TTC549 (cell line): ENCODE measurements at regions not wholly inside any gene's neighbourhood (a gene's known extent, or its start where the extent isn't known, plus 50 kb on each side); places are given as distances from the start of the nearest gene placed in this dataset.
"Not testable (repeated sequence)": the region's sequence is repeated elsewhere in the genome, so short reads cannot be mapped to it uniquely, and the experiment has no call there.

ENCODE experiments used
- FAIRE-seq: peaks from 2 replicates; lab custom pipeline; 2012; peaks lifted over from hg19 to GRCh38; lab: Jason Lieb, UNC

DNA sequence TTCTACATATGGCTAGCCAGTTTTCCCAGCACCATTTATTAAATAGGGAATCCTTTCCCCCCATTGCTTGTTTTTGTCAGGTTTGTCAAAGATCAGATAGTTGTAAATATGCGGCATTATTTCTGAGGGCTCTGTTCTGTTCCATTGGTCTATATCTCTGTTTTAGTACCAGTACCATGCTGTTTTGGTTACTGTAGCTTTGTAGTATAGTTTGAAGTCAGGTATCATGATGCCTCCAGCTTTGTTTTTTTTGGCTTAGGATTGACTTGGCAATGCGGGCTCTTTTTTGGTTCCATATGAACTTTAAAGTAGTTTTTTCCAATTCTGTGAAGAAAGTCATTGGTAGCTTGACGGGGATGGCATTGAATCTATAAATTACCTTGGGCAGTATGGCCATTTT, 60.0 kb upstream of the GPC3 start:
- FAIRE-seq: not testable (repeated sequence)

- FAIRE-seq: not testable (repeated sequence)
These were observed 81.7 kb upstream of the GPC3 start for GRCh38 chrX:134067107-134067506.

DNA sequence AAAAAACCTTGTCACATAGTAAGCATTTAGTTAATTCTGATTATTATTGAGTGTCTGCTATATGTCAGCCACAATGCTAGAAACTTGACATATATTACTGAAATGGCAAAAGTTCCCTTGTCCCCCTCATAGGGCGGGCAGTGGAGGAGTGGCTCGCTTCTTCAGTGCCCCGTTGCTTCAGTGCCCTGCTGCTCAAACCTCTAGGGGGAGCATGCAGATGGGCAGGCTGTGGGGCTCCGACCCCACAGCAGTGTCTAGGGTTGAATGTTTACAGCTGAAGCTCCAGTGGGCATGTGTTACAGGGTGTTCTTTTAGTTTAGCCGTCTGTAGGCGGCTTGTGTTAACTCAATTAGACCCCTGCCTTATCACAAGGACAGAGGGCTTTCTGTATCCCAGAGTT, 86.5 kb upstream of the GPC3 start:
- FAIRE-seq: not testable (repeated sequence)

DNA sequence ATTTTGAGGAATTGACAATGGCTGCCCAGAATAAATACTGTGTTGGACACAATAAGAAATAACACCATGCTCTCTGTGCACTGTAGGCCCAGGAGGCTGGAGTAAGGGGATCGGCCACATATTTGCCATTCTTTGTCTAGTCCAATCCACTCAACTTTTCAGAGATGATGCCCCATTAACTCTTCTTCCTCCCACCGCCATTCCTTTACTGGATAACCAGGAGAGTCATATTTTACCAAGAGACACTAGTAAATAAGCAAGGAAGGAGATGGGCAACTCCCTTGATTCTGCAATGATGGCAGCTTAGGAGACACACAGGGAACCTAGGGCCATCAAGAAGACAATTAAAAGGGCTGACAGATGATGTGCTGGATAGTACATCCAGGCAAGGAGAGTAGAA, 87.9 kb upstream of the GPC3 start:
- FAIRE-seq: no peak

DNA sequence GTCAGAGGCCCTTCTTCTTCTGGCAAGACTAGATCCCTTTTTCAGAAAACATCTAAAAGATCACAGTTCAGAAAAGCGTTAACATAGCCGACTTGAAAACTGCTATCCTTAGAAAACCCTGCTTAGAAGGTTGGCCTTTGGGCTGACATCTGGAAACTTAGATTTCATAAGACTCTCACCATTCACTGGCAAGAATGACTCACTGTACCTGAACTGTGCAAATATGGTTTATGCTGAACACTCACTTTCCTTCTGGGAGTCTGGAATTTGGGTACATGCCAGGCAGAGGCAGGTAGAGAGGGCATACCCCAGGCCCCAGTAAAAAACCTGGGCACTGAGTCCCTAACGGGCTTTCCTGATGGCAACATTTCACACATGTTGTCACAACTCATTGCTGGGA, 88.8 kb upstream of the GPC3 start:
- no peak for FAIRE-seq

GRCh38 chrX:134075894-134076718, 90.7 kb upstream of the GPC3 start:
- FAIRE-seq: no peak

DNA sequence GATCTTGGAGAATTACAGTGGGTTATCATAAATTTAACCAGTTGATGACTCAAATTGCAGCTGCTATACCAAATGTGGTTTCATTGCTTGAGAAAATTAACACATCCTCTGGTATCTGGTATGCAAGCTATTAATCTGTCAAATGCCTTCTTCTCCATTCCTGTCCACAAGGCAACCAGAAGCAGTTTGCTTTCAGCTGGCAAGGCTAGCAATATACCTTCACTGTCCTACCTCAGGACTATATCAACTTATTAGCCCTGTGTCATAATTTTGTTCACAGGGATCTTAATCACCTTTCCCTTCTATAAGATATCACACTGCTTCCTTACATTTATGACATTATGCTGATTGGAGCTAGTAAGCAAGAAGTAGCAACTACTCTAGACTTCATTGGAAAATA, 110.0 kb upstream of the GPC3 start:
- FAIRE-seq: no peak

GRCh38 chrX:134101636-134102035, 116.2 kb upstream of the GPC3 start:
- no peak for FAIRE-seq

DNA sequence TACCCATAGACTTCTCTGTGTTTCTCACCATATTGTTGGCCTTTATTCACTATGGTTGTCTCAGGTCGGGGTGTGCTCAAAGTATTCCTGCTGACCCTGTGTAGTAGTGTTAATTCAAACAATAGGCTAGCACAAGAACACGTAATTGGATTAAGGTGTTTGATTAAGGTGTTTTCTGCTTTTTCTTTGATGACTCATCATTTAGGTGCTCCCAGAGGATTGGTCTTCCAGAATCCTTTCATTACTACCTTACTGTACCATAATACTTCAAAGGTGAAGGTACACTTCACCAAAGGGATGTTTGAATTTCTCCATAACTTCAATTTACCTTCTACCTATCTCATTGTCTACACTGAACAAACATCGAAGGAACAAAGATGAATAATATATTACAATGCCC, 121.7 kb upstream of the CCDC160 start:
- FAIRE-seq: no peak

DNA sequence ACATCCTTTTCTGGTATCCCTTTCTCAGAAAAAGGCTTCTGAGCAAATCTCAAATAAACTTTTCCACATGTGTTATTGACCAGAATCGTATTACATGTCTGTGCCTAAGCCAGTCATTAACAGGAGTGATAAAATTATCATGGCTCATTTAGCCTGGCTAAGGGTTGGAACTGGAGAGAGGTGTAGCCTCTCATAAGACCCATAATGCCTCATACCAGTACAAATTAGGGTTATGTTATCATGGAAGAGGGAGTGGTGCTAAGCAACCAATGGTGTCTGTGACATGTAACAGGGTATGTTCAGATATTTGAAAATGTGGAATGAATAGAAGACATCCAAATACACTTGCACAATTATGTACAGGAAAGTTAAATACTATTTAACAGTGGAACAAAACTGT, 99.6 kb upstream of the CCDC160 start:
- no peak for FAIRE-seq

- no peak for FAIRE-seq
These were observed 97.9 kb upstream of the CCDC160 start for GRCh38 chrX:134139090-134139489.

DNA sequence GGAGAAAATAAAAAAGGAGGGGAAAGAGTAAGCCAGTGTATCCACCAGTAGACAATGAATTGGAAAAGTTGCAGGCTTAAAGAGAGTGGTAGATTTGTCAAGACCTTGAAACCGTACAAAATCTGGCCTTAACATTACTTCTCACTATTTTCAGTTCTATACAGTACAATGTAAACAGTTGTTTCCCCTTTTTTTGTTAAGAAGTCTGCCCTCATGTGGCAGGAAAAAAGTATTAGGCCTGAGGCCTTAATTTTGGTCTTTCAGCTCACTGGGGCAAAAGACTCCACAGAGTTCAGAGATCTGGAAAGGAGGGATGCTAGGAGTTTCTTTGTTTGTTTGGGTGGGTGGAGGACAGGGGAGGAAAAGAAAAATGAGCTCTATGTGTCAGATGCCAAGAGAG, 92.8 kb upstream of the CCDC160 start:
- peak; percentile 90 for FAIRE-seq

GRCh38 chrX:134146493-134146892, 90.5 kb upstream of the CCDC160 start:
- no peak for FAIRE-seq

DNA sequence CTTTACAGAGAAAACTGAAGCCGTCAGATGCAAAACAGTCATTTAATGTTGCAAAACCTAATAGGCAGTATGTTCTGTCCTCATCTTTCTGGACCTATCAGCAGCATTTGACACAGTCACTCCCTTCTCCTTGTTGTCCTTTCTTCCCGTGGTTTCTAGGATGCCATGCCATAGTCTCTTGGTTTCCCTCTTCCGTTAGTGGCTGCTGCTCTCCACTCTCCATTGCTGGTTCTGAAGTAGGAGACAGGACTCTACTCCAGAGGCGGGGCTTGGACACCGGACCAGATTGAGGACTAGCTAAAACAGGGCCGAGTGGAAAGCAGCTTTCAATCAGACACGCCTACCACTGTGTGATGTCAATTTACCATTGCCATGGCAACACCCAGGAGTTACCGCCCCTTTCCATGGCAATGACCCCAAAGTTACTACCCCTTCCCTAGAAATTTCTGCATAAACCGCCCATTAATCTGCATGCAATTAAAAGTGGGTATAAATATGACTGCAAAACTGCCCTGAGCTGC, 88.8 kb upstream of the CCDC160 start:
- FAIRE-seq: no peak

GRCh38 chrX:134158821-134159512, 78.0 kb upstream of the CCDC160 start:
- FAIRE-seq: no peak

- FAIRE-seq: no peak
These were observed 75.8 kb upstream of the CCDC160 start for GRCh38 chrX:134161162-134161561.

- no peak for FAIRE-seq
These were observed 75.0 kb upstream of the CCDC160 start for GRCh38 chrX:134162032-134162431.

DNA sequence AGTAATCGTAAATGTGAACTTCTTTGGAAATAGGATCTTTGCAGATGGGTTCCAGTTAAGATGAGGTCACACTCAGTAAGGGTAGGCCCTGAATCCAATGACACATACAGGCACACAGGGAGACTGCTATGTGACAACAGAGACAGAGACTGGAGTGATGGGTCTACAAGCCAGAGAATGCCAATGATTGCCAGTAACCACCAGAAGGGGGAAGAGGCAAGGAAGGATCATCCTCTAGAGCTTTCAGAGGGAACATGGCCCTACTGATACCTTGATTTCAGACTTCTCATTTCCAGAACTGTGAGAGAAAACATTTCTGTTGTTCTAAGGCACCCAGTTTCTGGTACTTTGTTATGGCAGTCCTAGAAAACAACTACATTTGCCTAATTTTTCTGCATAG, 73.1 kb upstream of the CCDC160 start:
- FAIRE-seq: no peak

- FAIRE-seq: no peak
These were observed 69.3 kb upstream of the CCDC160 start for GRCh38 chrX:134167591-134168203.

- no peak for FAIRE-seq
These were observed 65.1 kb upstream of the CCDC160 start for GRCh38 chrX:134171661-134172587.

- FAIRE-seq: no peak
These were observed 64.3 kb upstream of the CCDC160 start for GRCh38 chrX:134172588-134173259.
